Erythroblast (primary cell): ENCODE measurements at regions not wholly inside any gene's neighbourhood (a gene's known extent, or its start where the extent isn't known, plus 50 kb on each side); places are given as distances from the start of the nearest gene placed in this dataset.

ENCODE experiments used
- GATA1 ChIP-seq: IDR thresholded peaks from 2 replicates; pipeline ENCODE4 v1.6.1; 2011; ENCODE audit warnings: low read depth, mild to moderate bottlenecking, control low read depth, low read length, moderate library complexity
- POLR2A ChIP-seq: IDR thresholded peaks from 2 replicates; pipeline ENCODE4 v1.6.1; 2011; ENCODE audit warnings: mild to moderate bottlenecking, low read length

GRCh38 chr16:76756951-76757350 lies 434.0 kb upstream of the MON1B start:
- TF ChIP-seq POLR2A, result no peak
- TF ChIP-seq GATA1, result no peak
